GM19023 (cell line): ENCODE measurements at regions not wholly inside any gene's neighbourhood (a gene's known extent, or its start where the extent isn't known, plus 50 kb on each side); places are given as distances from the start of the nearest gene placed in this dataset.
"Not testable (repeated sequence)": the region's sequence is repeated elsewhere in the genome, so short reads cannot be mapped to it uniquely, and the experiment has no call there.

Experiments
- ATAC-seq: cut with Tn5 transposase; IDR thresholded peaks from one replicate; pipeline ENCODE4 v1.9.1; 2021; ENCODE audit warnings: mild to moderate bottlenecking, moderate library complexity; ENCODE audit not compliant: unreplicated experiment

DNA sequence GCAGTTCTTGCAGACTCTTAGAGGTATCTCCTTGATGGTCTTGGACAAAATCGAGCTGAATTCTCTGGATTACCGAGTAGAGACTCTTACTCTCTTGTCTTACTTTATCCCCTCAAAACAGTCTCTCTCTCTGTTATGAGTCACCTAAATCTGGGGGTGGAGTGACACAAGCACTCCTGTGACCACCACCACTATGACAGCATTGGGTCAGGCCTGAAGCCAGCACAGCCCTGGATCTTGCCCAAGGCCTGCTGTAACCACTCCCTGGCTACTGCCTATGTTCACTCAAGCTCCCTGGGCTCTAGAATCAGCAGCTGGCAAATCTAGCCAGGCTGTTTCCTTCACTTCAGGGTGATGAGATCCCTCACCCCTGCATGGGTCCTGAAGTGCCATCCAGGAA, 662.5 kb downstream of the LUZP2 start:
- no peak for ATAC-seq

DNA sequence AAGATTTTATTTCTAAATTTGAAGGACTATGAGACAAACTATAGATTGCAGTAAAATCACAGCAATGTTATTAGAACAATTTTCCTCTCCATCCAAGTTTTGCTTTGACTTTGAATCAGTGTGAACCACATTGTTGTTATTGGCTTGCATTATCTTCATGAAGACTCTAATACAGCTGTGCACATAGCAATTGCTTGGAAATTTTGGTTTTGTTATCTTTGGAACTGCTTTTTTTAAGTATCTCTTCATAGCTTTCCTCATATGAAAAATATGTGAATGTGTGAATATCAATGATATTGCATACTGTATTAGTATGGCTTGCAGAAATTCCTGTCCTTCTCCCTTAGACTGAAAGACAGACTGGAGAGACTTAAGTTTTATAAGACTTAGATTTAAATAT, 666.6 kb downstream of the LUZP2 start:
- no peak for ATAC-seq

DNA sequence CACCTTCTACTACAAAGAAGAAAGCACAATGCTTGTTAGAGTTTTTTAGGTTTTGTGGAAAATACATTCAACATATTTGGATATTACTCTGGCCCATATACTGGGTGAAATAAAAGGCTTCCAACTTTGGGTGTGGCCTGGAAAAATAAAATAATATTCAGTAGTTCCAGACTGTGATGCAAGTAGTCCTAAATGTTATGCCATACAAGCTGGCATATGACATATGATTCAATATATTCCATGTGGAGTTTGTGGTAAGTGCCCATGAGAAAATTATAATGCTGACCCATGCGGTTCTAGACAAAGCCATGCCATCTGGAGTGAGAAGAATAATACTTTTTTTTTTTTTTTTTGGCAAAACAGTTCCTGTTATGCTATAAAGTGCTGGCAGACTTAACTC, 683.3 kb downstream of the LUZP2 start:
- ATAC-seq, result no peak

GRCh38 chr11:25183411-25183810, 686.6 kb downstream of the LUZP2 start:
- no peak for ATAC-seq

DNA sequence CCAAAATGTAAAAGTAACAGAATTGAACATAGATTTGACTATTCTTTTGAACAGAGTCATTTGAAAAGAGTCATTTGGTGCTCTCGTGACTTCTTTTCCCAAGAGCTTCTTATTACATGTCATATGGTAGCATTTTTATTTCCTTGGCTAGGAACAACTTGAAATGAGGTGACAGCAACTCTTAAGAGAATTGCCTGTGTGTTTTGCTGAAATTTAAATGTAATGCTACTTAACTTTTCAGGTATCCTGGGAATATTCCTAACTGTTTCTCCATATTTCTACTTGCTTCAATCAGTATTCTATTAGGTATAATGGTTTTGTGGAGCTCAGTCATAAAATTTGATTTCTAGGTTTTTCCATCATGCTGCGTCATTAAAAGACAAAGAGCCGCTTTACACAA, 700.7 kb downstream of the LUZP2 start:
- no peak for ATAC-seq

DNA sequence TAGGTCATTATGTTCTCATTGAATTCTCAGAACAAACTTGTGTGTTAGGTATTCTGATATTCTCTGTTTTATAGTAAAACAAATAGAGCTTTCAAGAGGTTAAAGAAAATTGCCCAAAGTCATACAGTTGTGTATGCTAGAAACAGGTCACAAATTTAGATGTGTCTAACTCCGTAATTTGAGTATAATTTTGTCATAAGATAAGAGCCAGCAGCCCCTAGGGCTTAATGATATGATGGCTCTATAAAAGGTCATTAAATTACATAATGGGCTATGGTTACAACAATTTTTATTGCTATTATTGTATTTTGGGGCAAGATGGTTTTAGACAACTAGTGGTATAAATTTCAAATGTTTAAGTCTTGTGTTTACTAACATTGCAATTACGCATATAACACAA, 701.9 kb downstream of the LUZP2 start:
- no peak for ATAC-seq

GRCh38 chr11:25200925-25201324, 704.1 kb downstream of the LUZP2 start:
- ATAC-seq, result no peak

- no peak for ATAC-seq
Observed at GRCh38 chr11:25206762-25207161, 709.9 kb downstream of the LUZP2 start.

- ATAC-seq, result no peak
Observed at GRCh38 chr11:25211635-25212254, 714.9 kb downstream of the LUZP2 start.

- ATAC-seq, result no peak
Observed at GRCh38 chr11:25214535-25215176, 717.8 kb downstream of the LUZP2 start.

- ATAC-seq, result no peak
Observed at GRCh38 chr11:25218036-25218435, 721.2 kb downstream of the LUZP2 start.

DNA sequence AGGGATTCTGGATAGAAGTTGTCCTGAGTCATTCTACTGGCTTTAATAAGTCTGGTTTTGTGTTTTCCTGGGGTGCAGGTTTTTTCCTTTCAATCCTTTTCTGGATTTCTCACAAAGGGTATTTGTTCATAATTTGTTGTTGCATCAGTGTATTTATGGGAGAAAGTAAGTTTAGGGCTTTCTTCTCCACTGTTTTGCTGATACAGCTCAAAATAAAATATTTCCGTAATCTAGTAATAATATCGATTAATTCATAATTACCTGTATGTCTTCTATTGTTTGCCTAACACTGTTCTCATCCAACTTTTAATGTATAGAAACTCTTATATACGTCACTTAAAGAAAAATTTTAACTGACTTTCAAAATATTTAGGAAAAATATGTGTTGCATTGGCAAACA, 728.2 kb downstream of the LUZP2 start:
- ATAC-seq, result no peak

DNA sequence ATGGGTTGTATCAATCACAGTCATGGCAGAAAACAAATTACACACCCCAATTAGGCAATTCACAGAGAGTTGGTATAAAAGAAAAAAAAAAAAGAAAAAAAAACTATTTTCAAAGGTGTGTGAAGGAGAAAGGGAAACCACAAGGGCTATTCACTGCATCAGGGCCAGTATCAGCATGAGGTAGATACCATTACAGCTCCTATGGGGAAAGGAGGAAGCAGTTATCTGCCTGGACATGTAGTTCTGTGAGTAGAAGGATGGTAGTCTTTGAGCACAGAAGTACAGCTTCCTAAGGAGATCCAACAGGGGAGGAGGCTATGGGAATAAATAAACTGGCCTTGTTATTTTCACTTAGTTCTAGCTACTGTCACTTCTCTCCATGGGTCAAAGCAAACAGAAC, 746.1 kb downstream of the LUZP2 start:
- ATAC-seq, result no peak

DNA sequence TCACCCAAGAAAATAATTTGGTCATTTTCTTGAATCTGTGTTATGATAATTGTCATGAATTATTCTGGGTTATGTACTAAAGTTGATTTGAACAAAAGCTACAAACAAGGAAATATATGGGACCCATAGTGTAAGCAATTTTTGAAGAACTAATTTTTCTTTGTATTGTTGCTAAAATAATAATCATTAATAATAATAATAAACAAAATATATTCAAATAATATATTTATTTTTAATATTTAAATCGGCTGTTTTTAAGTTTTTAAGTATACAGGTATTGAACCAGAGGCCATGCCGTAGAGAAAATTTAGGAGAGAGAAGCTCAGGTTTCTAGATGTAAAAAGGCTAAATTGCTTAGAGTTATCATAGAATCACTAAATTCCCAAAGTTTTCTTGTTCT, 747.3 kb downstream of the LUZP2 start:
- no peak for ATAC-seq

DNA sequence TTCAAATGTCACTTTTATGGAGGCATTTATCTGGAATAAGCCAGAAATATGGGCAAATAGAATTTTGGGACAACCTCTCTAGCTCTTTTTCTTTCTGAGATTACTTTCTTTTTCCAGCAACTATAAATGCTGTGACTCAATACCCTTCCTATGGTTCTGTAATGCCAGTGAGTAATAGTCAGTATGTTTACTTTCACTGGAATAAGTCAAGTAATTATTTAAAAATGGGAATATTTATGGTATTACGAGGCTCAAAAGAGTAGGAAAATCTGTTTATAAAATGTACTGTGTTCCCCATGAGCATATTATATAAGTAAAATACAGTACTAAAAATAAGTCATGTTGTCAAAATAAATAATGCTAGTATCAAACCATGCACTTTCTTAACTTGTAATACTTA, 750.5 kb downstream of the LUZP2 start:
- no peak for ATAC-seq

GRCh38 chr11:25252854-25253253, 756.0 kb downstream of the LUZP2 start:
- ATAC-seq, result no peak

DNA sequence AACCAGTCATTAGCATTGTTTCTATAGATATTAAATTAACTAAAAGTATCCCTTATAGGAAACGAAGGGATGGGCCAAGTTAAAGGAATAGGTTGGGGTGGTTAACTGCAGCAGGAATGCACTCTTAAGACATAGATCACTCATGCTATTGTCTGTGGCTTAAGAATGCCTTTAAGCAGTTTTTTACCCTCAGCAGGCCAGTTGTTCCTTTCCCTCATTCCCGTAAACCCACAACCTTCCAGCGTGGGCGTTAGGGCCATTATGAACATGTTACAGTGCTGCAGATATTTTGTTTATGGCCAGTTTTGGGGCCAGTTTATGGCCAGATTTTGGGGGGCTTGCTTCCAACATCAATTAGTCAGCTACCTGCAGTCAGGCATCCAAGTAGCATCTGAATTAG, 767.0 kb downstream of the LUZP2 start:
- not testable (repeated sequence) for ATAC-seq

GRCh38 chr11:25271301-25271700, 774.4 kb downstream of the LUZP2 start:
- ATAC-seq, result no peak

DNA sequence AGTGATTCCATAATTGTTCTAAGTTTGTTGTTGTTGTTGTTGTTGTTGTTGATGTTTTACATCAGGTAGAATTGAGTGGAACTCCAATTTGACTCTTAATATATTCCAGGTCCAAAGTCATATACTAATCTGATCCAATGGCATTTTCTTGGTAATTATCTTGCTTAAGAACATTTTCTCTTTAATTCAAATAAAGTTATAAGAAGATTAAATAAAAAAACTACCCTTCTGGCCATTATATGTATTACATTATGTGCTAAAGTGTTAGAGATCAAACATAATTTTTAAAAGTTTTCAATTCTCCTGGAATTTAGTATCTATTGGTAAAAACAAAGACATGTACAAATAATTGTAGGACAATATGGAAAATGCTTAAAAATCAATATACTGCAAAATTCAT, 775.4 kb downstream of the LUZP2 start:
- no peak for ATAC-seq

DNA sequence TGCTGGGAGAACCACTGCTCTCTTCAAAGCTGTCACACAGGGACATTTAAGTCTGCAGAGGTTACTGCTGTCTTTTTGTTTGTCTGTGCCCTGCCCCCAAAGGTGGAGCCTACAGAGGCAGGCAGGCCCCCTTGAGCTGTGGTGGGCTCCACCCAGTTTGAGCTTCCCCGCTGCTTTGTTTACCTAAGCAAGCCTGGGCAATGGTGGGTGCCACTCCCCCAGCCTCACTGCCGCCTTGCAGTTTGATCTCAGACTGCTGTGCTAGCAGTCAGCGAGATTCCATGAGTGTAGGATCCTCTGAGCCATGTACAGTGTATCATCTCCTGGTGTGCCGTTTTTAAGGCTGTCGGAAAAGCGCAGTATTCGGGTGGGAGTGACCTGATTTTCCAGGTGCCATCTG, 784.0 kb downstream of the LUZP2 start:
- not testable (repeated sequence) for ATAC-seq

DNA sequence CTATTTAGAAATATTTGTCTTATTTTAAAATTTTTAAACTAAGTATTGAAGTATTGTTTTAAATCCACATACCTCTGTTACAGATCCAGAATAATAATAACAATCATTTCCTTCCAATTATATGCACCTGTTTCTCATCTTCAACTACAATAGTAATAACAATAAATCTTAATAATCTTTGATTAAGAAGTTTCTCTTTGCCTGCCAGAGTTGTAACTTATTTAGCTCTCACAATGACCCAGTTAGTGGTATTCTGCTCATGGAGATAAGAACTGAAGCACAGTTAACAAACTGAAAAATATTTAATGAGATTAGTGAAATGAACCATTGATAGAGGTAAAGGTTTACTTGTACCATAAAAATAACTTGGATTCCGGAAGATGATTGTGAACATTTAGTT, 796.3 kb downstream of the LUZP2 start:
- no peak for ATAC-seq

DNA sequence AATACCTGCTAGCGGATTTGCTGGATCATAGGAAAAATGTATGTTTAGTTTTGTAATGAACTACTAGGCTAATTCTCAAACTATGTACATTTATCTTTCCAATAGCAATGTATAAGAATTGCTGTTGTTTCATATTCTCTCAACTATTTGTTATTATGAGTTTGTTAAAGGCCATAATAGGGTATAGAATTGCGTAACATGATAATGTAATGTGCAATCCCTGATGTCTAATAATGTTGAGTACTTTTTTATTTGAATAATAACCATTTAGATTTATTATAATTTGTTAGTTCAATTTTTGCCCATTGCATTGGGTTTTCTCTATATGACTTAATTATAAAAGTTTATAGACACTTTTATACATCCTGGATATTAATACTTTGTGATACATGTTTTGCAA, 801.6 kb downstream of the LUZP2 start:
- ATAC-seq, result no peak

DNA sequence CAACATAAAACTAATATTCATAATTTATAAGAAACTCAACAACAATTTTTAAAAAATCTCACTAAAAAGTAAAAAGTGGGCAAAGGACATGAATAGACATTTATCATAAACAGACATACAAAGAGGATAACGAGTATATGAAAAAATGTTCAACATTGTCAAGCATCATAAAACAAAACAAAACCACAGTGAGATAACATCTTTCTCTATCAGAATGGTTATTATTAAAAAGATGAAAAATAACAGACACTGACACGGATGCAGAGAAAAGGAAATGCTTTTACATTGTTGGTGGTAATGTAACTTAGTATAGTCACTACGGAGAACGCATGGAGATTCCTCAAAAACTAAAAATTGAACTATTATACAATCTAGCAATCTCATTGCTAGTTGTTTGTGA, 813.0 kb downstream of the LUZP2 start:
- ATAC-seq, result no peak
